Fibroblast of skin of back (primary cell): ENCODE measurements at regions not wholly inside any gene's neighbourhood (a gene's known extent, or its start where the extent isn't known, plus 50 kb on each side); places are given as distances from the start of the nearest gene placed in this dataset.
A peak's percentile ranks its signal among the peaks of the same experiment; 100 is the strongest.

ENCODE experiments used
- DNase-seq: peaks from one replicate; pipeline ENCODE4 v3.0.0-alpha.2; 2013

- peak; percentile 99 for DNase-seq
Measured at GRCh38 chr1:79323239-79324025, 316.9 kb upstream of the ADGRL4 start.

GRCh38 chr1:79322511-79323027 lies 316.0 kb upstream of the ADGRL4 start:
- peak; percentile 56 for DNase-seq

- DNase-seq, result no peak
Measured at GRCh38 chr1:79312438-79312837, 305.9 kb upstream of the ADGRL4 start.

GRCh38 chr1:79310609-79311008 lies 304.1 kb upstream of the ADGRL4 start:
- DNase-seq, result no peak

GRCh38 chr1:79304131-79304530 lies 297.6 kb upstream of the ADGRL4 start:
- no peak for DNase-seq

GRCh38 chr1:79303040-79303439 lies 296.5 kb upstream of the ADGRL4 start:
- no peak for DNase-seq

GRCh38 chr1:79302380-79302930 lies 295.9 kb upstream of the ADGRL4 start:
- no peak for DNase-seq

- peak; percentile 55 for DNase-seq
Measured at GRCh38 chr1:79295967-79296366, 289.4 kb upstream of the ADGRL4 start.

- peak; percentile 68 for DNase-seq
Measured at GRCh38 chr1:79293611-79294010, 287.1 kb upstream of the ADGRL4 start.

- DNase-seq, result no peak
Measured at GRCh38 chr1:79290927-79291474, 284.5 kb upstream of the ADGRL4 start.

GRCh38 chr1:79287982-79288381 lies 281.5 kb upstream of the ADGRL4 start:
- DNase-seq, result no peak

- no peak for DNase-seq
Measured at GRCh38 chr1:79285667-79286066, 279.1 kb upstream of the ADGRL4 start.

GRCh38 chr1:79283451-79283850 lies 276.9 kb upstream of the ADGRL4 start:
- no peak for DNase-seq

GRCh38 chr1:79281442-79281841 lies 274.9 kb upstream of the ADGRL4 start:
- no peak for DNase-seq

- DNase-seq, result no peak
Measured at GRCh38 chr1:79271759-79272158, 265.2 kb upstream of the ADGRL4 start.

- no peak for DNase-seq
Measured at GRCh38 chr1:79264975-79265818, 258.7 kb upstream of the ADGRL4 start.

GRCh38 chr1:79264285-79264684 lies 257.8 kb upstream of the ADGRL4 start:
- no peak for DNase-seq

- no peak for DNase-seq
Measured at GRCh38 chr1:79262745-79263258, 256.3 kb upstream of the ADGRL4 start.

- DNase-seq, result peak; percentile 54
Measured at GRCh38 chr1:79259390-79260336, 253.1 kb upstream of the ADGRL4 start.

- no peak for DNase-seq
Measured at GRCh38 chr1:79255421-79255820, 248.9 kb upstream of the ADGRL4 start.

- DNase-seq, result no peak
Measured at GRCh38 chr1:79252598-79252997, 246.1 kb upstream of the ADGRL4 start.

- DNase-seq, result no peak
Measured at GRCh38 chr1:79239840-79240239, 233.3 kb upstream of the ADGRL4 start.
